Astrocyte (in vitro differentiated cells and primary cell): ENCODE measurements at regions not wholly inside any gene's neighbourhood (a gene's known extent, or its start where the extent isn't known, plus 50 kb on each side); places are given as distances from the start of the nearest gene placed in this dataset.
"Not testable (repeated sequence)": the region's sequence is repeated elsewhere in the genome, so short reads cannot be mapped to it uniquely, and the experiment has no call there.

ENCODE experiments used
- CTCF ChIP-seq: IDR thresholded peaks from 2 replicates; pipeline ENCODE4 v1.5.1; 2011; ENCODE audit warnings: low read depth, mild to moderate bottlenecking, inconsistent platforms, low read length, moderate library complexity; ENCODE audit not compliant: insufficient read depth
- EZH2 ChIP-seq: IDR thresholded peaks from 2 replicates; pipeline ENCODE4 v1.6.1; 2012; ENCODE audit warnings: mild to moderate bottlenecking, low read length, inconsistent platforms; ENCODE audit not compliant: insufficient read depth

GRCh38 chr7:76891771-76892170 is 140.4 kb downstream of the SPDYE17 start:
- not testable (repeated sequence) for TF ChIP-seq EZH2, CTCF
